Esophagus muscularis mucosa (tissue), 4 donors: ENCODE measurements at regions not wholly inside any gene's neighbourhood (a gene's known extent, or its start where the extent isn't known, plus 50 kb on each side); places are given as distances from the start of the nearest gene placed in this dataset.

Source experiments
- CTCF ChIP-seq, 3 experiments: fragments of 200-600 bp in 2 of 3; fragments of 450-650 bp in 1 of 3; sonication (generic) in 2 of 3; IDR thresholded peaks; one replicate each; pipeline ENCODE4 v1.5.1; 2017 to 2019; ENCODE audit warnings: antibody characterized with exemption in 3 of 3, mild to moderate bottlenecking in 2 of 3, moderate library complexity in 1 of 3
- EP300 ChIP-seq: sonication (generic); formaldehyde crosslinking; IDR thresholded peaks from one replicate; pipeline ENCODE4 v1.6.1; 2017; ENCODE audit warnings: antibody characterized with exemption
- POLR2A ChIP-seq: fragments of 450-650 bp; IDR thresholded peaks from one replicate; pipeline ENCODE4 v1.6.1; 2017; ENCODE audit warnings: antibody characterized with exemption, moderate library complexity, mild to moderate bottlenecking, low read depth
- POLR2AphosphoS5 ChIP-seq, 2 donors: sonication (generic); formaldehyde crosslinking; IDR thresholded peaks; one replicate each; pipeline ENCODE4 v1.6.1; 2017; ENCODE audit warnings: antibody characterized with exemption in 2 of 2

- TF ChIP-seq POLR2A (no peak), CTCF (IDR thresholded peaks at IDR 0.05) (no peak), POLR2AphosphoS5 (IDR thresholded peaks at IDR 0.05) (no peak), EP300 (no peak)
Measured at GRCh38 chr18:78739115-78739514, 240.5 kb upstream of the SALL3 start.
